ENCODE measurements at regions not wholly inside any gene's neighbourhood (a gene's known extent, or its start where the extent isn't known, plus 50 kb on each side); places are given as distances from the start of the nearest gene placed in this dataset.

GRCh38 chr16:86287664-86288201, 222.6 kb upstream of the FOXF1 start:
- no peak for DNase-seq

- DNase-seq, result no peak
Measured at GRCh38 chr16:86288716-86289294, 221.5 kb upstream of the FOXF1 start.

GRCh38 chr16:86289304-86289703, 221.0 kb upstream of the FOXF1 start:
- no peak for DNase-seq

GRCh38 chr16:86289907-86290306, 220.4 kb upstream of the FOXF1 start:
- no peak for DNase-seq

GRCh38 chr16:86291491-86291890, 218.8 kb upstream of the FOXF1 start:
- no peak for DNase-seq

GRCh38 chr16:86292171-86292775, 218.1 kb upstream of the FOXF1 start:
- DNase-seq, result no peak

GRCh38 chr16:86292942-86293341, 217.4 kb upstream of the FOXF1 start:
- DNase-seq, result no peak

- DNase-seq, result no peak
Measured at GRCh38 chr16:86293906-86294305, 216.4 kb upstream of the FOXF1 start.

GRCh38 chr16:86294535-86295196, 215.7 kb upstream of the FOXF1 start:
- DNase-seq, result no peak

- DNase-seq, result no peak
Measured at GRCh38 chr16:86296256-86296655, 214.1 kb upstream of the FOXF1 start.

GRCh38 chr16:86297391-86297790, 212.9 kb upstream of the FOXF1 start:
- DNase-seq, result no peak

- no peak for DNase-seq
Measured at GRCh38 chr16:86297866-86298757, 212.2 kb upstream of the FOXF1 start.

- DNase-seq, result no peak
Measured at GRCh38 chr16:86298758-86299134, 211.6 kb upstream of the FOXF1 start.

- DNase-seq, result no peak
Measured at GRCh38 chr16:86299882-86300610, 210.3 kb upstream of the FOXF1 start.

GRCh38 chr16:86300746-86301481, 209.4 kb upstream of the FOXF1 start:
- DNase-seq, result no peak

- DNase-seq, result no peak
Measured at GRCh38 chr16:86302421-86303109, 207.8 kb upstream of the FOXF1 start.

GRCh38 chr16:86303787-86304678, 206.3 kb upstream of the FOXF1 start:
- DNase-seq, result no peak

- DNase-seq, result no peak
Measured at GRCh38 chr16:86304868-86305267, 205.5 kb upstream of the FOXF1 start.

GRCh38 chr16:86305440-86305839, 204.9 kb upstream of the FOXF1 start:
- no peak for DNase-seq

- no peak for DNase-seq
Measured at GRCh38 chr16:86306011-86306644, 204.2 kb upstream of the FOXF1 start.

Data from T1000 (cell line).